BJ (cell line): ENCODE measurements at regions not wholly inside any gene's neighbourhood (a gene's known extent, or its start where the extent isn't known, plus 50 kb on each side); places are given as distances from the start of the nearest gene placed in this dataset.
"Not testable (repeated sequence)": the region's sequence is repeated elsewhere in the genome, so short reads cannot be mapped to it uniquely, and the experiment has no call there.

Source experiments
- CTCF ChIA-PET: fragments of 350-600 bp; formaldehyde crosslinking; extraction: SDS; loops from one replicate; lab custom pipeline; 2021; ENCODE audit warnings: antibody characterized with exemption, inconsistent platforms; lab: Yijun Ruan, JAX
- POLR2A ChIA-PET: fragments of 300-600 bp; sonication (Branson Sonifier 250); formaldehyde crosslinking; extraction: SDS; loops from one replicate; lab custom pipeline; 2021; ENCODE audit warnings: antibody characterized with exemption; lab: Charles Lee
- DNase-seq: peaks from one replicate; pipeline ENCODE4 v3.0.0-alpha.2; 2011; ENCODE audit warnings: low read depth
- H3K27me3 ChIP-seq: 2 replicates; pipeline ENCODE4 v1.6.0; 2011; ENCODE audit warnings: low read length; ENCODE audit not compliant: control insufficient read depth, insufficient read depth
- H3K36me3 ChIP-seq: 2 replicates; pipeline ENCODE4 v1.5.1; 2011; ENCODE audit warnings: low read length; ENCODE audit not compliant: control insufficient read depth, insufficient read depth
- H3K4me3 ChIP-seq: 2 replicates; pipeline ENCODE4 v1.5.1; 2011; ENCODE audit warnings: low read depth, mild to moderate bottlenecking, control low read depth, low read length
- CTCF ChIP-seq: IDR thresholded peaks from 2 replicates; pipeline ENCODE4 v1.5.1; 2011; ENCODE audit warnings: low read depth, mild to moderate bottlenecking, control low read depth, inconsistent platforms, low read length, moderate library complexity; ENCODE audit not compliant: insufficient read depth

- H3K36me3 ChIP-seq, result no peaks in the 10 kb centered on the region
- H3K27me3 ChIP-seq, result no peaks in the 10 kb centered on the region
- ChIA-PET CTCF (no interaction called here), POLR2A (no interaction called here)
- DNase-seq, result no peak
- no peak overlapping the region for H3K4me3 ChIP-seq
- TF ChIP-seq CTCF, result no peak
These were observed 196.2 kb downstream of the SLC38A4 start for GRCh38 chr12:46629331-46630229.

GRCh38 chr12:46628176-46628575 lies 197.6 kb downstream of the SLC38A4 start:
- POLR2A ChIA-PET, result no interaction called here
- DNase-seq, result no peak
- no peak for TF ChIP-seq CTCF

GRCh38 chr12:46627686-46628085 lies 198.1 kb downstream of the SLC38A4 start:
- CTCF ChIA-PET, result interaction anchor here (0.6 kb wide), 1 partner anchor 1098 kb away, joined by 3 read pairs; the partner anchor contains the start of gene ENDOU
- no peaks in the 10 kb centered on the region for H3K36me3 ChIP-seq
- no peak overlapping the region for H3K4me3 ChIP-seq
- H3K27me3 ChIP-seq, result no peaks in the 10 kb centered on the region
- POLR2A ChIA-PET, result no interaction called here
- DNase-seq, result no peak
- TF ChIP-seq CTCF, result no peak

More at GRCh38 chr12:46628176-46628575, 197.6 kb downstream of the SLC38A4 start:
- CTCF ChIA-PET, result interaction anchor here (0.6 kb wide), 1 partner anchor 1097 kb away, joined by 3 read pairs; the partner anchor contains the start of gene ENDOU
- no peaks in the 10 kb centered on the region for H3K36me3 ChIP-seq
- no peaks in the 10 kb centered on the region for H3K27me3 ChIP-seq
- H3K4me3 ChIP-seq, result no peak overlapping the region

GRCh38 chr12:46619474-46619873 lies 206.3 kb downstream of the SLC38A4 start:
- POLR2A ChIA-PET, H3K27me3 ChIP-seq, H3K4me3 ChIP-seq, CTCF ChIA-PET, DNase-seq, H3K36me3 ChIP-seq: not testable (repeated sequence)

- H3K4me3 ChIP-seq, POLR2A ChIA-PET, H3K36me3 ChIP-seq, H3K27me3 ChIP-seq, CTCF ChIA-PET, DNase-seq: not testable (repeated sequence)
These were observed 208.1 kb downstream of the SLC38A4 start for GRCh38 chr12:46617737-46618136.

GRCh38 chr12:46617167-46617566 lies 208.6 kb downstream of the SLC38A4 start:
- DNase-seq, result peak; percentile 58
- ChIA-PET POLR2A (interaction anchor here (0.6 kb wide), 1 partner anchor 15 kb away, joined by 3 read pairs; no protein-coding TSS in a partner anchor), CTCF (no interaction called here)
- Histone ChIP-seq H3K4me3 (no peak overlapping the region), H3K27me3 (no peaks in the 10 kb centered on the region), H3K36me3 (no peaks in the 10 kb centered on the region)
- TF ChIP-seq CTCF, result no peak
